HL-60 (cell line): ENCODE measurements at regions not wholly inside any gene's neighbourhood (a gene's known extent, or its start where the extent isn't known, plus 50 kb on each side); places are given as distances from the start of the nearest gene placed in this dataset.

Source experiments
- DNase-seq, 2 experiments: peaks; one replicate each; pipeline ENCODE4 v3.0.0-alpha.2; 2010 to 2020; ENCODE audit warnings: low read depth in 1 of 2, low spot score in 1 of 2
- H3K27ac ChIP-seq: fragments of 250-450 bp; sonication (Bioruptor Pico); replicated peaks from 2 replicates; pipeline ENCODE4 v1.5.1; 2020; ENCODE audit warnings: mild to moderate bottlenecking, moderate library complexity
- H3K27me3 ChIP-seq: fragments of 250-450 bp; sonication (Bioruptor Pico); 2 replicates; pipeline ENCODE4 v1.5.1; 2021; ENCODE audit warnings: mild to moderate bottlenecking, moderate library complexity; ENCODE audit not compliant: insufficient read depth, poor library complexity, severe bottlenecking
- H3K4me3 ChIP-seq: replicated peaks from 2 replicates; pipeline ENCODE4 v1.5.1; 2011; ENCODE audit warnings: mild to moderate bottlenecking, control low read depth, low read length; ENCODE audit not compliant: insufficient read depth
- CTCF ChIP-seq: IDR thresholded peaks from one replicate; pipeline ENCODE4 v1.5.1; 2011; ENCODE audit warnings: low read length, control low read depth, inconsistent platforms; ENCODE audit not compliant: insufficient read depth
- GABPA ChIP-seq: IDR thresholded peaks from 2 replicates; pipeline ENCODE4 v1.6.1; 2012; ENCODE audit warnings: low read depth
- POLR2AphosphoS5 ChIP-seq: IDR thresholded peaks from 2 replicates; pipeline ENCODE4 v1.6.1; 2012; ENCODE audit warnings: low read depth
- REST ChIP-seq: IDR thresholded peaks from 2 replicates; pipeline ENCODE4 v1.6.1; 2012; ENCODE audit warnings: low read depth; ENCODE audit not compliant: insufficient replicate concordance
- SPI1 ChIP-seq: IDR thresholded peaks from 2 replicates; pipeline ENCODE4 v1.6.1; 2012; ENCODE audit warnings: low read depth, mild to moderate bottlenecking, borderline replicate concordance

GRCh38 chr18:78637442-78638402 is 341.9 kb upstream of the SALL3 start:
- TF ChIP-seq GABPA (no peak), POLR2AphosphoS5 (no peak), REST (no peak), SPI1 (no peak), CTCF (no peak)
- Histone ChIP-seq H3K27me3 (no peaks in the 10 kb centered on the region), H3K4me3 (no peak overlapping the region), H3K27ac (no peak overlapping the region)
- no peak for DNase-seq

- peak; percentile 23 to 33 for DNase-seq
- Histone ChIP-seq H3K27ac (no peak overlapping the region), H3K4me3 (no peak overlapping the region), H3K27me3 (no peaks in the 10 kb centered on the region)
- TF ChIP-seq REST = no peak
- no peak for TF ChIP-seq GABPA
- TF ChIP-seq CTCF = no peak
- no peak for TF ChIP-seq SPI1
- TF ChIP-seq POLR2AphosphoS5 = no peak; the same call in 1 of the 2 replicates
These were observed 340.3 kb upstream of the SALL3 start for GRCh38 chr18:78639006-78639950.

GRCh38 chr18:78640246-78640995 is 339.2 kb upstream of the SALL3 start:
- Histone ChIP-seq H3K27ac (no peak overlapping the region), H3K4me3 (no peak overlapping the region), H3K27me3 (no peaks in the 10 kb centered on the region)
- TF ChIP-seq SPI1 (no peak), GABPA (no peak), REST (no peak), CTCF (no peak)
- DNase-seq = peak in 1 of 2 experiments; percentile 46
